ENCODE measurements at regions not wholly inside any gene's neighbourhood (a gene's known extent, or its start where the extent isn't known, plus 50 kb on each side); places are given as distances from the start of the nearest gene placed in this dataset.

- H3K4me1 ChIP-seq (ENCODE audit: control insufficient read depth, extremely low read depth, insufficient read depth, low read length), result no peaks in the 10 kb centered on the region
- TF ChIP-seq EZH2 (IDR thresholded peaks at IDR 0.05; ENCODE audit: low read length, missing control alignments), result no peak
- TF ChIP-seq CTCF (conservative IDR thresholded peaks at IDR 0.05 in 1 of 2, IDR thresholded peaks at IDR 0.05 in 1 of 2; ENCODE audit: low read depth in 1 of 2, low read length in 2 of 2), result no peak
- H3K4me3 ChIP-seq (replicated peaks in 1 of 4; ENCODE audit: control extremely low read depth in 1 of 4, insufficient read depth in 1 of 4, low read depth in 3 of 4, low read length in 4 of 4), result no peak overlapping the region
- no peaks in the 10 kb centered on the region for H4K20me1 ChIP-seq (ENCODE audit: control insufficient read depth, extremely low read depth, insufficient read depth, low read length)
- H3K9ac ChIP-seq (ENCODE audit: insufficient read depth, low read length), result no peak overlapping the region
- H2AFZ ChIP-seq (ENCODE audit: low read length), result no peak overlapping the region
- H3K36me3 ChIP-seq (ENCODE audit: control insufficient read depth, insufficient read depth, low read length), result no peaks in the 10 kb centered on the region
- H3K27ac ChIP-seq (ENCODE audit: insufficient read depth, low read length), result no peak overlapping the region
- H3K4me2 ChIP-seq (ENCODE audit: extremely low read depth, insufficient read depth, low read length), result no peak overlapping the region
- H3K9me3 ChIP-seq (ENCODE audit: control insufficient read depth, insufficient read depth, low read depth, low read length), result no peaks in the 10 kb centered on the region
- no peak for DNase-seq (ENCODE audit: low read depth in 2 of 2)
- no peaks in the 10 kb centered on the region for H3K79me2 ChIP-seq (ENCODE audit: control insufficient read depth, insufficient read depth, low read length)
- no peaks in the 10 kb centered on the region for H3K27me3 ChIP-seq (ENCODE audit: control insufficient read depth, insufficient read depth, low read length)
These were observed 152.5 kb upstream of the MAP3K1 start for GRCh38 chr5:56662893-56663292.

- Histone ChIP-seq H3K9me3 (ENCODE audit: control insufficient read depth, insufficient read depth, low read depth, low read length) (no peaks in the 10 kb centered on the region), H3K4me3 (replicated peaks in 1 of 4; ENCODE audit: control extremely low read depth in 1 of 4, insufficient read depth in 1 of 4, low read depth in 3 of 4, low read length in 4 of 4) (no peak overlapping the region), H2AFZ (ENCODE audit: low read length) (no peak overlapping the region), H3K4me1 (ENCODE audit: control insufficient read depth, extremely low read depth, insufficient read depth, low read length) (no peaks in the 10 kb centered on the region), H4K20me1 (ENCODE audit: control insufficient read depth, extremely low read depth, insufficient read depth, low read length) (no peaks in the 10 kb centered on the region), H3K27ac (ENCODE audit: insufficient read depth, low read length) (no peak overlapping the region), H3K36me3 (ENCODE audit: control insufficient read depth, insufficient read depth, low read length) (no peaks in the 10 kb centered on the region), H3K79me2 (ENCODE audit: control insufficient read depth, insufficient read depth, low read length) (no peaks in the 10 kb centered on the region), H3K9ac (ENCODE audit: insufficient read depth, low read length) (no peak overlapping the region), H3K27me3 (ENCODE audit: control insufficient read depth, insufficient read depth, low read length) (no peaks in the 10 kb centered on the region), H3K4me2 (ENCODE audit: extremely low read depth, insufficient read depth, low read length) (no peak overlapping the region)
- no peak for DNase-seq (ENCODE audit: low read depth in 2 of 2)
- no peak for TF ChIP-seq EZH2 (IDR thresholded peaks at IDR 0.05; ENCODE audit: low read length, missing control alignments)
- TF ChIP-seq CTCF (conservative IDR thresholded peaks at IDR 0.05 in 1 of 2, IDR thresholded peaks at IDR 0.05 in 1 of 2; ENCODE audit: low read depth in 1 of 2, low read length in 2 of 2), result no peak
These were observed 155.4 kb upstream of the MAP3K1 start for GRCh38 chr5:56659971-56660370.

DNA sequence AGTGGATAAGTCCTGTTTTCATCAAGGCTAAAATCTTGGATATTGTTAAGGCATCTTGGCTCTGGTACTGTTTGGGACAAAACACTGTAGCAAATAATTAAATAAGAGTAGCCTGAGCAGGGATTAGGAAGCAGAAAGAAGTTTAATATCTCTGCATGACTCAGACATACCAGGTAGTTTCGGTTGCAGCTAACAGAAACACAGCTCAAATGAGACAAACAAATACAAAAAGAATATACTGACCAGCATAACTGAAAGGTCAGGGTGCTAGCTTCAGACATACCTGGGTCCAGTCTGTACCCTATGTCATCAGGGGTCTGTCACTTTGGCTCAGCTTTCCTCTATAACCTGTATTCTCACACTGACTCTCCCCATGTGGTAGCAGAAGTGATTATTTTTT is 156.4 kb upstream of the MAP3K1 start:
- Histone ChIP-seq H3K4me2 (ENCODE audit: extremely low read depth, insufficient read depth, low read length) (no peak overlapping the region), H3K4me3 (replicated peaks in 1 of 4; ENCODE audit: control extremely low read depth in 1 of 4, insufficient read depth in 1 of 4, low read depth in 3 of 4, low read length in 4 of 4) (no peak overlapping the region), H3K9me3 (ENCODE audit: control insufficient read depth, insufficient read depth, low read depth, low read length) (no peaks in the 10 kb centered on the region), H2AFZ (ENCODE audit: low read length) (no peak overlapping the region), H3K4me1 (ENCODE audit: control insufficient read depth, extremely low read depth, insufficient read depth, low read length) (no peaks in the 10 kb centered on the region), H3K27ac (ENCODE audit: insufficient read depth, low read length) (no peak overlapping the region), H3K9ac (ENCODE audit: insufficient read depth, low read length) (no peak overlapping the region), H3K79me2 (ENCODE audit: control insufficient read depth, insufficient read depth, low read length) (no peaks in the 10 kb centered on the region), H3K36me3 (ENCODE audit: control insufficient read depth, insufficient read depth, low read length) (no peaks in the 10 kb centered on the region), H4K20me1 (ENCODE audit: control insufficient read depth, extremely low read depth, insufficient read depth, low read length) (no peaks in the 10 kb centered on the region), H3K27me3 (ENCODE audit: control insufficient read depth, insufficient read depth, low read length) (no peaks in the 10 kb centered on the region)
- DNase-seq (ENCODE audit: low read depth in 2 of 2), result no peak
- no peak for TF ChIP-seq EZH2 (IDR thresholded peaks at IDR 0.05; ENCODE audit: low read length, missing control alignments)

All from fibroblast of lung (primary cell).